ENCODE measurements at regions not wholly inside any gene's neighbourhood (a gene's known extent, or its start where the extent isn't known, plus 50 kb on each side); places are given as distances from the start of the nearest gene placed in this dataset.

DNA sequence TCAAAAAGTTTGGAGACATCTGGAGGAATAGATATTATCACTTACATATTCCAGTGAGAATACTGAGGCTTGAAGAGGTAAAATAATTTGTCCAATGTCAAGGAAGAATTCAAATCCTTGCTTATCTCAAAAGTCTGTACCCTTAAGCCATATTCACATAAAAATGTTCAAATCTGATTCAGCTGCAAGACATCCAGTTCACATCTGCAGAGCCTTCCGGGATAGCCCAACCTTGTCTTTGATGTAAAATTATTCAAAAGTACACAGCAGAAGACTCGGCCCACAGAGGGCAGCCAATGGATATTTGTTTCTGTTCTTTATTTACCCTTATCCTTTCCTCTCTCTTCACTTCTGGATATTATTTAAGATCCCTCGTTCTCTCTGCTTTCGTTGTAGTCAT, 1183.8 kb upstream of the WWC1 start:
- TF ChIP-seq, protein P1, sequence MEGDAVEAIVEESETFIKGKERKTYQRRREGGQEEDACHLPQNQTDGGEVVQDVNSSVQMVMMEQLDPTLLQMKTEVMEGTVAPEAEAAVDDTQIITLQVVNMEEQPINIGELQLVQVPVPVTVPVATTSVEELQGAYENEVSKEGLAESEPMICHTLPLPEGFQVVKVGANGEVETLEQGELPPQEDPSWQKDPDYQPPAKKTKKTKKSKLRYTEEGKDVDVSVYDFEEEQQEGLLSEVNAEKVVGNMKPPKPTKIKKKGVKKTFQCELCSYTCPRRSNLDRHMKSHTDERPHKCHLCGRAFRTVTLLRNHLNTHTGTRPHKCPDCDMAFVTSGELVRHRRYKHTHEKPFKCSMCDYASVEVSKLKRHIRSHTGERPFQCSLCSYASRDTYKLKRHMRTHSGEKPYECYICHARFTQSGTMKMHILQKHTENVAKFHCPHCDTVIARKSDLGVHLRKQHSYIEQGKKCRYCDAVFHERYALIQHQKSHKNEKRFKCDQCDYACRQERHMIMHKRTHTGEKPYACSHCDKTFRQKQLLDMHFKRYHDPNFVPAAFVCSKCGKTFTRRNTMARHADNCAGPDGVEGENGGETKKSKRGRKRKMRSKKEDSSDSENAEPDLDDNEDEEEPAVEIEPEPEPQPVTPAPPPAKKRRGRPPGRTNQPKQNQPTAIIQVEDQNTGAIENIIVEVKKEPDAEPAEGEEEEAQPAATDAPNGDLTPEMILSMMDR (IDR thresholded peaks at IDR 0.05) = no peak
- TF ChIP-seq POLR2A (IDR thresholded peaks at IDR 0.05) (no peak), POLR2AphosphoS5 (IDR thresholded peaks at IDR 0.05) (no peak), EP300 (IDR thresholded peaks at IDR 0.05; ENCODE audit: low read depth) (no peak)

Measured in transverse colon (tissue), 4 donors.